ENCODE measurements at regions not wholly inside any gene's neighbourhood (a gene's known extent, or its start where the extent isn't known, plus 50 kb on each side); places are given as distances from the start of the nearest gene placed in this dataset.

- Histone ChIP-seq H3K27ac (no peak overlapping the region), H2AFZ (ENCODE audit: low read depth) (no peak overlapping the region), H3K36me3 (ENCODE audit: insufficient read depth) (no peaks in the 10 kb centered on the region), H4K20me1 (ENCODE audit: insufficient read depth) (no peaks in the 10 kb centered on the region), H3K27me3 (ENCODE audit: insufficient read depth, low read depth) (no peaks in the 10 kb centered on the region), H3K79me2 (ENCODE audit: insufficient read depth, low read depth) (no peaks in the 10 kb centered on the region), H3K4me2 (no peak overlapping the region), H3K4me3 (IDR thresholded peaks at IDR 0.05; ENCODE audit: insufficient read depth, low read depth, low read length) (no peak overlapping the region), H3K9ac (no peak overlapping the region), H3K4me1 (ENCODE audit: low read depth, poor library complexity, severe bottlenecking) (no peaks in the 10 kb centered on the region)
- TF ChIP-seq CTCF (conservative IDR thresholded peaks at IDR 0.05; ENCODE audit: low read depth, low read length) = no peak
Observed at GRCh38 chr15:35975941-35976340, 430.0 kb upstream of the DPH6 start.

- no peak overlapping the region for H2AFZ ChIP-seq (ENCODE audit: low read depth)
- TF ChIP-seq CTCF (conservative IDR thresholded peaks at IDR 0.05; ENCODE audit: low read depth, low read length) = no peak
- H3K36me3 ChIP-seq (ENCODE audit: insufficient read depth) = no peaks in the 10 kb centered on the region
- no peak overlapping the region for H3K4me3 ChIP-seq (IDR thresholded peaks at IDR 0.05; ENCODE audit: insufficient read depth, low read depth, low read length)
- no peak overlapping the region for H3K9ac ChIP-seq
- no peak overlapping the region for H3K4me2 ChIP-seq
- H3K79me2 ChIP-seq (ENCODE audit: insufficient read depth, low read depth) = no peaks in the 10 kb centered on the region
- no peaks in the 10 kb centered on the region for H4K20me1 ChIP-seq (ENCODE audit: insufficient read depth)
- H3K4me1 ChIP-seq (ENCODE audit: low read depth, poor library complexity, severe bottlenecking) = no peaks in the 10 kb centered on the region
- H3K27ac ChIP-seq = no peak overlapping the region
- H3K27me3 ChIP-seq (ENCODE audit: insufficient read depth, low read depth) = no peaks in the 10 kb centered on the region
Observed at GRCh38 chr15:35979608-35980007, 433.6 kb upstream of the DPH6 start.

GRCh38 chr15:35980719-35981118, 434.8 kb upstream of the DPH6 start:
- H2AFZ ChIP-seq (ENCODE audit: low read depth) = no peak overlapping the region
- H3K9ac ChIP-seq = no peak overlapping the region
- no peaks in the 10 kb centered on the region for H3K27me3 ChIP-seq (ENCODE audit: insufficient read depth, low read depth)
- H3K4me1 ChIP-seq (ENCODE audit: low read depth, poor library complexity, severe bottlenecking) = no peaks in the 10 kb centered on the region
- no peak overlapping the region for H3K4me2 ChIP-seq
- H3K27ac ChIP-seq = no peak overlapping the region
- H3K79me2 ChIP-seq (ENCODE audit: insufficient read depth, low read depth) = no peaks in the 10 kb centered on the region
- no peak overlapping the region for H3K4me3 ChIP-seq (IDR thresholded peaks at IDR 0.05; ENCODE audit: insufficient read depth, low read depth, low read length)
- H4K20me1 ChIP-seq (ENCODE audit: insufficient read depth) = no peaks in the 10 kb centered on the region
- TF ChIP-seq CTCF (conservative IDR thresholded peaks at IDR 0.05; ENCODE audit: low read depth, low read length) = no peak
- H3K36me3 ChIP-seq (ENCODE audit: insufficient read depth) = no peaks in the 10 kb centered on the region

- Histone ChIP-seq H3K4me3 (IDR thresholded peaks at IDR 0.05; ENCODE audit: insufficient read depth, low read depth, low read length) (no peak overlapping the region), H3K4me1 (ENCODE audit: low read depth, poor library complexity, severe bottlenecking) (no peaks in the 10 kb centered on the region), H2AFZ (ENCODE audit: low read depth) (no peak overlapping the region), H3K4me2 (no peak overlapping the region), H4K20me1 (ENCODE audit: insufficient read depth) (no peaks in the 10 kb centered on the region), H3K36me3 (ENCODE audit: insufficient read depth) (no peaks in the 10 kb centered on the region), H3K27ac (no peak overlapping the region), H3K79me2 (ENCODE audit: insufficient read depth, low read depth) (no peaks in the 10 kb centered on the region), H3K27me3 (ENCODE audit: insufficient read depth, low read depth) (no peaks in the 10 kb centered on the region), H3K9ac (no peak overlapping the region)
- TF ChIP-seq CTCF (conservative IDR thresholded peaks at IDR 0.05; ENCODE audit: low read depth, low read length) = no peak
Observed at GRCh38 chr15:35986191-35986721, 440.3 kb upstream of the DPH6 start.

Data from KMS-11 (cell line).